ENCODE measurements at regions not wholly inside any gene's neighbourhood (a gene's known extent, or its start where the extent isn't known, plus 50 kb on each side); places are given as distances from the start of the nearest gene placed in this dataset.
"Not testable (repeated sequence)": the region's sequence is repeated elsewhere in the genome, so short reads cannot be mapped to it uniquely, and the experiment has no call there.

GRCh38 chr4:42205541-42205940 lies 53.1 kb upstream of the BEND4 start:
- no peak for FAIRE-seq

- FAIRE-seq = no peak
Measured at GRCh38 chr4:42216664-42217063, 64.2 kb upstream of the BEND4 start.

GRCh38 chr4:42225286-42225685 lies 72.8 kb upstream of the BEND4 start:
- no peak for FAIRE-seq

- FAIRE-seq = no peak
Measured at GRCh38 chr4:42234817-42235216, 82.4 kb upstream of the BEND4 start.

GRCh38 chr4:42235304-42236021 lies 83.0 kb upstream of the BEND4 start:
- no peak for FAIRE-seq

GRCh38 chr4:42237010-42237409 lies 84.6 kb upstream of the BEND4 start:
- FAIRE-seq = no peak

- no peak for FAIRE-seq
Measured at GRCh38 chr4:42237451-42237850, 85.0 kb upstream of the BEND4 start.

GRCh38 chr4:42248972-42249371 lies 96.5 kb upstream of the BEND4 start:
- FAIRE-seq = no peak

GRCh38 chr4:42252315-42252714 lies 99.9 kb upstream of the BEND4 start:
- FAIRE-seq = no peak

GRCh38 chr4:42257645-42258044 lies 105.2 kb upstream of the BEND4 start:
- not testable (repeated sequence) for FAIRE-seq

GRCh38 chr4:42262701-42263490 lies 110.4 kb upstream of the BEND4 start:
- peak; percentile 4 for FAIRE-seq

- no peak for FAIRE-seq
Measured at GRCh38 chr4:42265782-42266602, 113.5 kb upstream of the BEND4 start.

- FAIRE-seq = no peak
Measured at GRCh38 chr4:42267724-42268123, 115.3 kb upstream of the BEND4 start.

GRCh38 chr4:42268824-42269223 lies 116.4 kb upstream of the BEND4 start:
- no peak for FAIRE-seq

- no peak for FAIRE-seq
Measured at GRCh38 chr4:42271096-42271495, 118.6 kb upstream of the BEND4 start.

- no peak for FAIRE-seq
Measured at GRCh38 chr4:42277291-42277690, 120.0 kb upstream of the SHISA3 start.

GRCh38 chr4:42278709-42279324 lies 118.5 kb upstream of the SHISA3 start:
- FAIRE-seq = no peak

GRCh38 chr4:42280327-42281095 lies 116.8 kb upstream of the SHISA3 start:
- FAIRE-seq = no peak

GRCh38 chr4:42281324-42282020 lies 115.8 kb upstream of the SHISA3 start:
- no peak for FAIRE-seq

GRCh38 chr4:42282081-42282901 lies 115.0 kb upstream of the SHISA3 start:
- peak; percentile 77 for FAIRE-seq

GRCh38 chr4:42284030-42284429 lies 113.3 kb upstream of the SHISA3 start:
- FAIRE-seq = no peak
